ENCODE measurements at regions not wholly inside any gene's neighbourhood (a gene's known extent, or its start where the extent isn't known, plus 50 kb on each side); places are given as distances from the start of the nearest gene placed in this dataset.

- DNase-seq: no peak
Measured at GRCh38 chr2:133773854-133774653, 205.8 kb upstream of the NCKAP5 start.

DNA sequence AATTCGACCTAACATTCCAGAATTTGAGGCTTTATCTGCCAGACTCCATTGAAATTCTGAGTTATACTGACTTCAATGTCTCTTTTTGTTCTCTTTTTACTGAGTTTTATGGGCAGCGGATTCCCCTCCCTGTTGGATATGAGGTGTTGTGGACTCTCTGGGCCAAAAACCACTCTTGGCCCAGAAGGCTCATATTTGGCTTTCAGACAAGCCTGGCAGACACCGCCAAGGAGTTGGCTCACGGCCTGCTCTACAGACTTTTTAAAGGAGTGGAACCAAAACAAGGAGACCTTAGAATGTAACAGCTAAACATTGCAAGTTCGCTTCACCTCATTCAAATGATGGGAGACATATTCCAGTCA, 206.4 kb upstream of the NCKAP5 start:
- no peak for DNase-seq

DNA sequence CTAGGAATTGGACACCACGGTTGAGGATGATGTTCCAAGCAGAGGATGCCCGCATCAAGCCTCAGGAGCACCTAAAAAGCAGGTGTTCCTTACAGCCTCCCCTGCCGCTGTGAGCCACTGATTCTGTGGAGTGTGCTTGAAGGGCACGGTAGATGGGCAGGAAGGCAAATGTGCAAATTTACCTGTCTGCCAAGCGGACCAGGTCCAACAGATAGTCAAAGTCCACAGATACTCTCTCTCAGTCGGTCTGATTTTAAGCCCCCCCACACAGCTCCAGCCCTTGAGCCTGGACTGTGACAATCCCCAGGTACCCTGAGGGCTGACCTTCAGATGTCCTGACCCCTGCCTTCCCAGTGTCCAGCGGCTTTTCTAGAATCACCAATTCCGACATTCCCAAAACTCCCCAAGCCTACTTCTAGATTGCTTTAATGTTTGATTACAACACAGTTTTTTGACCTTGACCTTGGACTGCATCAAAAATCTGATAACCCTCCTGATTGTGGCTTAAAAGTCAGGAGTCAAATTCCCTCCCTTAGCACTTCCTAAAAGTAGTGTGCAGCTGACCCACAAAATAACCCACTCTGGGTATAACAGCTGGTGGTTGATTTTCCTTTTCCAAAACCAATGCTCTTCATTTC, 208.8 kb upstream of the NCKAP5 start:
- no peak for DNase-seq

GRCh38 chr2:133777574-133777960, 209.3 kb upstream of the NCKAP5 start:
- no peak for DNase-seq

- no peak for DNase-seq
Measured at GRCh38 chr2:133780099-133780996, 212.1 kb upstream of the NCKAP5 start.

GRCh38 chr2:133780997-133781513, 212.8 kb upstream of the NCKAP5 start:
- no peak for DNase-seq

- DNase-seq: no peak
Measured at GRCh38 chr2:133787207-133787606, 218.9 kb upstream of the NCKAP5 start.

DNA sequence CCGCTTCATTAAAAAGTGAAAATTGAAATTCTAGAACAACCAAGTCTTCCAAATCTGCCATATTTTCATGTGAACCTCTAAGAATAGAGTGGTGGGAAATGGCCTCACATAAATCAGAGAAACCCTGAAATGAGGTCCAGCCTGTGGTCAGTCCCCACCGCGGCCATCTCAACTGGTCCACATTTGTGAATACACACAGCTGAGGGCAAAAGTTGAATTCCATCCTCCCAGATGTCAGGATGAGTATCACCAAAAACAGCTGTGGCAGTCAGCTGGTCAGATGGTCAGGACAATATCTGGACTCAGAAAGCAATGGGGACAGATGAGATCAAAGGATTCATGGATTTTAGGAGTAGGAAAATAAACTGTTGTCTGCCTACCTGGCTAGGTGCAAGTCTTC, 219.4 kb upstream of the NCKAP5 start:
- no peak for DNase-seq

DNA sequence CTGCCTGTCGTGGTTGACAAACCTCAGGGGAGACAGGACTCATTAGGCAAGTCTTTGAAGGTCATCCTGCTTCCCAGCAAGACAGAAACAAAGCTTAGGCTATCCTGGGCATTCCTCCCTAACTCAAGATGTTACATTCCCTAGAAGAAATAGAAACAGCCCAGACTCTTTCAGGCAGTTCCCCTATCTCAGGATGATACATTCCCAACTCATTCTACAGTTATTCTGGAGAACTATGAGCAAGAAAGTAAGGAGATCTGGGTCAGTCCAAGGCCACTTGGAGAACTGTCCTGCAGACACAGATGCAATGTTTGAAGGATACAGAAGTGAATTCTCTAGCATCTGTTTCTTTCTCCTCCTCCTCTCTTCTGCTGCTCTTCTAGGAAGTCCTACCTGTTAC, 220.1 kb upstream of the NCKAP5 start:
- DNase-seq: no peak

- DNase-seq: no peak
Measured at GRCh38 chr2:133789743-133790142, 221.5 kb upstream of the NCKAP5 start.

DNA sequence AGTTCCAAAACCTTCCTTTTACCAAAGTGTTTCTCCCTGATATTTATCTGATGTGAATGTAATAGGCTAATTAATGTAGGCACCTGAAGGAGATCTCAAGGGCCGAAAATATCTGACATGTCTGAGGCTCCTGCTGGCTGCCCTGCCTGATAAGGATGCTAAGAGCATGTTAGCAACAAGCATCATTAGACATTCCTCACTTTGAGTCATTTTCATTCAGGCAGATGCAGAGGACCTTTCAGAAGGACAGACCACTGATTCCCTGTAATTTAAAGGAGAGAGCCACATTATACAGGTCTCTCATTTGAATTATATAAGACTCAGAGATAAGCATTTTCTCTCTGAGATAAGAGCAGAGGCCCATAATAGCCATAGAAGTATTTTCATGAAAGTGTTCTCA, 222.4 kb upstream of the NCKAP5 start:
- DNase-seq: no peak

DNA sequence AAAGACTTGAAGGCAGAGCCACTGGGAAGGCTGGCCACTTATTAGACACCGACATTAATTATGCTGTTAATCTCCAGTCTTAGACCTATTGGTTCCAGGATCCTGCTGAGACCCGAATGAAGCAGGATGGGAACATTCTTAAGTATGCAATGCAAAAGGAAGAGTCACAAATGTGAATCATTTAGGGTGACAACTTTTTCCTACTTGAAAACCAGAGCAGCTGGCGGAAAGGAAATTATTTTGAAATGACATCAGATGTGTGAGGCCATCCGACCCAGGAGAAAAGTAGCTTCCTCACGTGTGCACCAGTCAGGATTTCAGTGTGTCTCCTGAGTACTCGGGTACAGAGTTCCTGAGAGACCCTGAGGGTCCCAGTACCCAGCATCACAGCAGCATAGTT, 222.9 kb upstream of the NCKAP5 start:
- no peak for DNase-seq

DNA sequence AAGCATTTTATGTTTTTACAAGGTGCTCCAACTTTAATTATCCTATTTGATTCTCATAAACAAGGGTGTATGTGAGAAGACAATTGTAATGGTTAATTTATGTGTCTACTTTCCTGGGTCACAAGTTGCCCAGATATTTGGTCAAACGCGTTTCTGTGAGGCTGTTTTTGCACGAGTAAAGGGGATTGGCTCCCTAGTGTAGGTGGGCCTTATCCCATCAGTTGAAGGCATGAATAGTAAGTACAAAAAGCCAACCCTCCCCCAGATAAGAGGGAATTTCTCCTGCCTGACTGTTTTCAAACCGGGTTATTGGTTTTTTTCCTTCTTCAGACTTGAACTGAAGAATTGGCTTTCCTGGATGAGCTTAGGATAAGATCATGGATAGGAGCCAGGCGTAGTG, 224.0 kb upstream of the NCKAP5 start:
- DNase-seq: no peak

DNA sequence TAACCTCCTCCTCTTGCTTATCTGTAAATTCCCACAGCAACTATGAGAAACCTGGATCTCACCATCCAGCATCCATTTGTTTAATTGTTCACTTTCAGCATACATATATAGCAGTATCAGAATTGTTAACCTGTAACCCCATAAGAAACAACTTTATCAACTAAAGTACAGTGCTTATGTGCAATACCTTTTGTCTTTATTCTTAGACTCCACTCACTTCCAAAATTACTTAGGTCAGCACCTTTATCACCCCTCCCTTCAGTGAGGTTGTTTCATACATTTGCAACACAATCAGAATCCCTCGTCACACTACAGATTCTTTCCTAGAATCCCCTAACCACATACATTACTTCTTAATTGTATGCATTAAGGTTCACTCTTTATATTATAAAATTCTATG, 225.9 kb upstream of the NCKAP5 start:
- DNase-seq: no peak

GRCh38 chr2:133801946-133802345, 233.7 kb upstream of the NCKAP5 start:
- no peak for DNase-seq

DNA sequence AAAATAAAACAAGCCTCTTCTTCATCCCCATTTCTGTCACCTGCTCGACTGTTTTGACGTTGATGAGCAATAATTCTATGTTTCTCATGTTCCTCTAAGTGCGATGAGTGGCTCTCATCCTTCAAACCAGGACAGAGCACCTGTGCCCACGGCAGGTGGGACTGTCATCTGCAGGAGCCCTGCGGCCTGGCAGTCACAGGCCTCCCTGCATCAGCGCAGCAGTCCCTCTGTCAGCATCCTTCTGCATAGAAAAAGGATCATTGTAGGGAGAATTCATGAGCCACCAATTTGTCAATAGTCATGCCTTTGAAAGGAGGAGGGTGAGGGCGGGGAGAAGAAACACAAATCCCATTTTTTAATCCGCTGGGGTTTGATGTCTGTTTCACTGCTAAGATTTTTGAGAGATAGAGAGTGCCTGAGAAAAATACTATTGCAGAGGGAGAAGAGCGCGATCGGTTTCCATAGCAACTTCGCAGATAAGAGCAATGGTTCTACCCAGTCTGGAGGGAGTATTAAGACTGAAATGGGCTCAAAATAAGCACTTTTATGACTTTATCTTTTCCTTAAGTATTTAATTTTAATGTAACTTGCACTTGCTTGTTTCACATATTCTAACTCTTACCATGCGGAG, 234.3 kb upstream of the NCKAP5 start:
- DNase-seq: no peak

DNA sequence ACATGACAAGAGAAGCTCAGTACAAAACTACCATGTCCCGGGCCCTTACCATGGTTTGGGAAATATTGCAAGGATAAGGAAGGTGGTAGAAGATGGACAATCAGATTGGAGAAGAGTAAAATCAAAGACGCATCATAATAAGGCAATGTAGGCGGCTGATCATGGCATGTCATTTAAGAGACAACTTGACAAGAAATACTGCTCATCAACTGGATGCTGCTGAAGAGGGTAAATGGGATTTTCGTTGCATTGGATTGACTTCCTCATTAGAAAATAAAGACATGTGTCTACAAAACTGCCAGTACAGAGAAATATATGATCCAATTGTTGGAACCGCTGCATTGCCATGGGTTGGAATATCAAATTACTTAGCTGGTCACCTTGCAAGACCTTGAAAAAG, 238.3 kb upstream of the NCKAP5 start:
- DNase-seq: no peak

- no peak for DNase-seq
Measured at GRCh38 chr2:133809485-133809884, 241.2 kb upstream of the NCKAP5 start.

GRCh38 chr2:133810559-133810958, 242.3 kb upstream of the NCKAP5 start:
- DNase-seq: no peak

- no peak for DNase-seq
Measured at GRCh38 chr2:133811409-133812125, 243.3 kb upstream of the NCKAP5 start.

GRCh38 chr2:133812826-133813617, 244.8 kb upstream of the NCKAP5 start:
- DNase-seq: no peak

DNA sequence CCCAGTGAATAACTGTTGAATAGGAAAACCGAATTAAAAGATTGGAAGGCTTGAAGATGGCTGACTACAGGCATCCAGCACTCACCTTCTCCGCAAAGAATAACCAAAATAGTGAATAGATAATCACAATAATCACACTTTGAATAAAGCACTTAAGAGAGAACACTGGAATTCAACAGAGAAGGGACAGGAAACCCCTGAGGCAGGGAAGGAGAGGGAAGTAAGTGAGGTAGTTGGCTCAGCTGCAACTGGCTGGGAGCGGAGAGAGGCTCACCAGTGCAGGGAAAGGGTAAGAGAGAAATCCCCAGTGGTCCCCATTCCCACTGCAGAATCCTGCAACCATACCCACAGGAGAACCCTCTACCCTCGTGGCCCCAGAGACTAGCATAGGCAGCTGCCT, 246.6 kb upstream of the NCKAP5 start:
- DNase-seq: no peak
